K562 (cell line): ENCODE measurements at regions not wholly inside any gene's neighbourhood (a gene's known extent, or its start where the extent isn't known, plus 50 kb on each side); places are given as distances from the start of the nearest gene placed in this dataset.

Source experiments
- ARID1B ChIP-seq: fragments of 450-650 bp; IDR thresholded peaks from 2 replicates; pipeline ENCODE4 v1.6.1; 2016; ENCODE audit warnings: antibody characterized with exemption, mild to moderate bottlenecking, inconsistent platforms
- ATF4 ChIP-seq: fragments of 450-650 bp; formaldehyde crosslinking; IDR thresholded peaks from 2 replicates; pipeline ENCODE4 v1.4.0; 2022; ENCODE audit warnings: mild to moderate bottlenecking, moderate library complexity
- BRCA1 ChIP-seq, 2 experiments: fragments of 450-650 bp in 1 of 2; sonication (generic) in 1 of 2; formaldehyde crosslinking in 1 of 2; IDR thresholded peaks; 2 replicates each; pipeline versions ENCODE4 v1.5.0 to v1.6.1; 2017 to 2020; ENCODE audit warnings: mild to moderate bottlenecking in 1 of 2, missing genetic modification reagents in 1 of 2
- C11orf30 ChIP-seq: fragments of 450-650 bp; IDR thresholded peaks from 2 replicates; pipeline ENCODE4 v1.6.1; 2016; ENCODE audit warnings: low read depth, mild to moderate bottlenecking
- DPF2 ChIP-seq: fragments of 450-650 bp; IDR thresholded peaks from 2 replicates; pipeline ENCODE4 v1.6.1; 2016
- ELF1 ChIP-seq: fragments of 200-800 bp; sonication (Bioruptor generic); IDR thresholded peaks from 2 replicates; pipeline ENCODE4 v1.6.1; 2016; ENCODE audit warnings: missing genetic modification characterization, missing compliant biosample characterization
- EP300 ChIP-seq: IDR thresholded peaks from 2 replicates; pipeline ENCODE4 v1.6.1; 2012; ENCODE audit warnings: low read length, improper control_type of control experiment
- ETV1 ChIP-seq: fragments of 450-650 bp; conservative IDR thresholded peaks from 2 replicates; pipeline ENCODE4 v1.6.1; 2016; ENCODE audit warnings: missing genetic modification characterization, control low read depth, low read depth, missing compliant biosample characterization
- FOS ChIP-seq: IDR thresholded peaks from 3 replicates; pipeline ENCODE4 v1.6.1; 2011; ENCODE audit not compliant: insufficient read length; ENCODE audit errors: extremely low read depth
- GATA2 ChIP-seq: sonication (generic); formaldehyde crosslinking; IDR thresholded peaks from 2 replicates; pipeline ENCODE4 v1.4.0; 2020; ENCODE audit warnings: mild to moderate bottlenecking, missing genetic modification reagents
- HDAC1 ChIP-seq, 2 experiments: fragments of 450-650 bp; IDR thresholded peaks; 2 replicates each; pipeline ENCODE4 v1.6.1; 2016 to 2017; ENCODE audit warnings: inconsistent platforms in 1 of 2, mild to moderate bottlenecking in 1 of 2, moderate library complexity in 1 of 2
- HMBOX1 ChIP-seq: sonication (generic); IDR thresholded peaks from 2 replicates; pipeline ENCODE4 v1.6.1; 2016
- JUN ChIP-seq, 2 experiments: sonication (generic) in 1 of 2; formaldehyde crosslinking in 1 of 2; IDR thresholded peaks; 2 replicates each; pipeline versions ENCODE4 v1.6.1 to v1.8.0; 2012 to 2022; ENCODE audit warnings: borderline replicate concordance in 2 of 2, mild to moderate bottlenecking in 2 of 2, improper control_type of control experiment in 1 of 2, low read depth in 1 of 2, low read length in 1 of 2, missing genetic modification reagents in 1 of 2
- LARP7 ChIP-seq: fragments of 450-650 bp; IDR thresholded peaks from 2 replicates; pipeline ENCODE4 v1.6.1; 2016
- LEF1 ChIP-seq: fragments of 450-650 bp; IDR thresholded peaks from 2 replicates; pipeline ENCODE4 v1.6.1; 2016; ENCODE audit warnings: mild to moderate bottlenecking
- MNT ChIP-seq, 2 experiments: fragments of 450-650 bp; conservative IDR thresholded peaks; 2 replicates each; pipeline ENCODE4 v1.6.1; 2017; ENCODE audit warnings: mild to moderate bottlenecking in 2 of 2, moderate library complexity in 2 of 2
- MTA2 ChIP-seq: fragments of 450-650 bp; IDR thresholded peaks from 2 replicates; pipeline ENCODE4 v1.6.1; 2016; ENCODE audit warnings: low read depth
- MTA3 ChIP-seq: fragments of 450-650 bp; formaldehyde crosslinking; IDR thresholded peaks from 2 replicates; pipeline ENCODE4 v1.6.1; 2017; ENCODE audit warnings: mild to moderate bottlenecking, borderline replicate concordance
- NCOR1 ChIP-seq: fragments of 450-650 bp; IDR thresholded peaks from 2 replicates; pipeline ENCODE4 v1.6.1; 2016; ENCODE audit warnings: mild to moderate bottlenecking, moderate library complexity
- NEUROD1 ChIP-seq: fragments of 150-350 bp; IDR thresholded peaks from 2 replicates; pipeline ENCODE4 v1.6.1; 2014; ENCODE audit warnings: borderline replicate concordance, low read length, low read depth; ENCODE audit not compliant: partially characterized antibody
- NONO ChIP-seq, 2 experiments: fragments of 200-400 bp in 1 of 2; fragments of 450-650 bp in 1 of 2; formaldehyde crosslinking in 1 of 2; IDR thresholded peaks; 2 replicates each; pipeline ENCODE4 v1.6.1; 2017; ENCODE audit warnings: low read depth in 2 of 2, mild to moderate bottlenecking in 2 of 2, moderate library complexity in 2 of 2, low read length in 1 of 2
- RBFOX2 ChIP-seq: fragments of 200-400 bp; formaldehyde crosslinking; IDR thresholded peaks from 2 replicates; pipeline ENCODE4 v1.6.1; 2017; ENCODE audit warnings: low read depth, mild to moderate bottlenecking, low read length, moderate library complexity
- RNF2 ChIP-seq: sonication (generic); IDR thresholded peaks from 2 replicates; pipeline ENCODE4 v1.6.1; 2016
- SMARCA4 ChIP-seq: fragments of 450-650 bp; IDR thresholded peaks from 2 replicates; pipeline ENCODE4 v1.6.1; 2016
- SMARCE1 ChIP-seq: fragments of 450-650 bp; IDR thresholded peaks from 2 replicates; pipeline ENCODE4 v1.7.1; 2016; ENCODE audit warnings: mild to moderate bottlenecking
- TBL1XR1 ChIP-seq, 2 experiments: IDR thresholded peaks; 2 replicates each; pipeline ENCODE4 v1.6.1; 2012; ENCODE audit warnings: improper control_type of control experiment in 2 of 2, low read length in 2 of 2, mild to moderate bottlenecking in 1 of 2
- TCFL5 ChIP-seq: fragments of 250-450 bp; sonication (Bioruptor Pico); conservative IDR thresholded peaks from 2 replicates; pipeline ENCODE4 v1.6.1; 2021; ENCODE audit warnings: mild to moderate bottlenecking, moderate library complexity, matching md5 sums

- TF ChIP-seq ARID1B (peak; percentile 91), RNF2 (peak; percentile 63; the same call in 1 of the 2 replicates), MNT (conservative IDR thresholded peaks at IDR 0.05) (peak; percentile 50 to 63; a peak in 3 of 4 replicates), SMARCE1 (peak; percentile 91), JUN (IDR thresholded peaks at IDR 0.05; ENCODE audit: borderline replicate concordance, low read depth, low read length) (peak; percentile 95), JUN (CRISPR knock-in tag; IDR thresholded peaks at IDR 0.05; ENCODE audit: borderline replicate concordance) (no peak), NCOR1 (peak; percentile 50), ATF4 (CRISPR knock-in tag) (peak; percentile 89), SMARCA4 (peak; percentile 93), NEUROD1 (peak; percentile 60), DPF2 (peak; percentile 93), MTA2 (peak; percentile 38; the same call in 1 of the 2 replicates), ELF1 (tag) (0 out of 2 replicates have a peak, but pooled peaks have one; percentile 20), LEF1 (peak; percentile 66; the same call in 1 of the 2 replicates), FOS (peak; percentile 66), HDAC1 (IDR thresholded peaks at IDR 0.05) (peak in 1 of 2 experiments; percentile 13; a peak in 1 of 4 replicates), HMBOX1 (peak; percentile 91), NONO (IDR thresholded peaks at IDR 0.05; ENCODE audit: low read depth in 2 of 2, low read length in 1 of 2) (no peak), RBFOX2 (0 out of 2 replicates have a peak, but pooled peaks have one; percentile 11), C11orf30 (peak; percentile 50; the same call in 1 of the 2 replicates), LARP7 (no peak), BRCA1 (IDR thresholded peaks at IDR 0.05) (no peak), BRCA1 (CRISPR knock-in tag; IDR thresholded peaks at IDR 0.05) (no peak), TCFL5 (CRISPR knock-in tag) (0 out of 2 replicates have a peak, but pooled peaks have one; percentile 44), EP300 (peak; percentile 92), TBL1XR1 (IDR thresholded peaks at IDR 0.05; ENCODE audit: low read length in 2 of 2) (peak in 1 of 2 experiments; percentile 52; a peak in 1 of 4 replicates), MTA3 (peak; percentile 51; the same call in 1 of the 2 replicates), ETV1 (tag) (no peak), GATA2 (CRISPR knock-in tag) (peak; percentile 61)
These were observed 148.0 kb upstream of the NUDT4 start (continued) for GRCh38 chr12:93229494-93230325.
